SH-SY5Y (cell line): ENCODE measurements at regions not wholly inside any gene's neighbourhood (a gene's known extent, or its start where the extent isn't known, plus 50 kb on each side); places are given as distances from the start of the nearest gene placed in this dataset.

Experiments used
- GATA2 ChIP-seq: IDR thresholded peaks from 2 replicates; pipeline ENCODE4 v1.6.1; 2011; ENCODE audit warnings: mild to moderate bottlenecking, low read depth, low read length
- GATA3 ChIP-seq: IDR thresholded peaks from 2 replicates; pipeline ENCODE4 v1.6.1; 2011; ENCODE audit warnings: low read depth, mild to moderate bottlenecking, low read length, moderate library complexity

GRCh38 chr10:111171183-111171582 is 94.4 kb downstream of the ADRA2A start:
- TF ChIP-seq GATA2 (no peak), GATA3 (no peak)
